Neural crest cell (in vitro differentiated cells): ENCODE measurements at regions not wholly inside any gene's neighbourhood (a gene's known extent, or its start where the extent isn't known, plus 50 kb on each side); places are given as distances from the start of the nearest gene placed in this dataset.

Experiments used
- DNase-seq: peaks from one replicate; pipeline ENCODE4 v3.0.0; 2021; ENCODE audit warnings: low read depth, mixed read lengths, low spot score
- H3K27ac Mint-ChIP-seq: one replicate; pipeline ENCODE4 v1.8.0; 2021; ENCODE audit warnings: mild to moderate bottlenecking, mixed read lengths; ENCODE audit not compliant: unreplicated experiment
- H3K27me3 Mint-ChIP-seq: 2 replicates; pipeline ENCODE4 v1.8.0; 2021; ENCODE audit warnings: low read depth, mild to moderate bottlenecking, mixed read lengths
- H3K36me3 Mint-ChIP-seq: 2 replicates; pipeline ENCODE4 v1.8.0; 2021; ENCODE audit warnings: low read depth, mild to moderate bottlenecking, mixed read lengths
- H3K4me1 Mint-ChIP-seq: 2 replicates; pipeline ENCODE4 v1.8.0; 2021; ENCODE audit warnings: mixed read lengths
- H3K4me3 Mint-ChIP-seq: one replicate; pipeline ENCODE4 v1.8.0; 2021; ENCODE audit warnings: mild to moderate bottlenecking, mixed read lengths
- H3K9me3 Mint-ChIP-seq: 2 replicates; pipeline ENCODE4 v1.8.0; 2021; ENCODE audit warnings: mixed read lengths
- CTCF ChIP-seq: fragments of 200-600 bp; sonication (generic); conservative IDR thresholded peaks from 2 replicates; pipeline ENCODE4 v1.5.0; 2021; ENCODE audit warnings: antibody characterized with exemption, mild to moderate bottlenecking

GRCh38 chr2:160868891-160869290 lies 291.3 kb upstream of the TANK start:
- no peaks in the 10 kb centered on the region for H3K4me1 Mint-ChIP-seq
- no peaks in the 10 kb centered on the region for H3K27me3 Mint-ChIP-seq
- no peak overlapping the region for H3K27ac Mint-ChIP-seq
- DNase-seq = no peak
- TF ChIP-seq CTCF = no peak
- H3K4me3 Mint-ChIP-seq = no peak overlapping the region
- peaks cover 2% of the 10 kb centered on the region for H3K9me3 Mint-ChIP-seq
- no peaks in the 10 kb centered on the region for H3K36me3 Mint-ChIP-seq

GRCh38 chr2:160869411-160869810 lies 290.8 kb upstream of the TANK start:
- no peak for TF ChIP-seq CTCF
- Mint-ChIP-seq H3K36me3 (no peaks in the 10 kb centered on the region), H3K4me3 (no peak overlapping the region), H3K9me3 (peaks cover 2% of the 10 kb centered on the region), H3K27ac (no peak overlapping the region), H3K27me3 (no peaks in the 10 kb centered on the region), H3K4me1 (no peaks in the 10 kb centered on the region)
- DNase-seq = no peak

GRCh38 chr2:160870729-160871465 lies 289.3 kb upstream of the TANK start:
- Mint-ChIP-seq H3K27me3 (no peaks in the 10 kb centered on the region), H3K27ac (no peak overlapping the region), H3K9me3 (peaks cover 4% of the 10 kb centered on the region), H3K36me3 (no peaks in the 10 kb centered on the region), H3K4me3 (no peak overlapping the region), H3K4me1 (no peaks in the 10 kb centered on the region)
- DNase-seq = no peak
- no peak for TF ChIP-seq CTCF

GRCh38 chr2:160871953-160872352 lies 288.3 kb upstream of the TANK start:
- Mint-ChIP-seq H3K4me3 (no peak overlapping the region), H3K4me1 (no peaks in the 10 kb centered on the region), H3K36me3 (no peaks in the 10 kb centered on the region), H3K27me3 (no peaks in the 10 kb centered on the region), H3K27ac (no peak overlapping the region), H3K9me3 (peaks cover 4% of the 10 kb centered on the region)
- no peak for TF ChIP-seq CTCF
- no peak for DNase-seq

- no peaks in the 10 kb centered on the region for H3K27me3 Mint-ChIP-seq
- TF ChIP-seq CTCF = no peak
These were observed 284.2 kb upstream of the TANK start for GRCh38 chr2:160876029-160876428.

More at GRCh38 chr2:160876029-160876428, 284.2 kb upstream of the TANK start:
- Mint-ChIP-seq H3K4me3 (no peak overlapping the region), H3K9me3 (peaks cover 7% of the 10 kb centered on the region), H3K36me3 (no peaks in the 10 kb centered on the region), H3K4me1 (no peaks in the 10 kb centered on the region), H3K27ac (no peak overlapping the region)
- DNase-seq = no peak
